ENCODE measurements at regions not wholly inside any gene's neighbourhood (a gene's known extent, or its start where the extent isn't known, plus 50 kb on each side); places are given as distances from the start of the nearest gene placed in this dataset.
A peak's percentile ranks its signal among the peaks of the same experiment; 100 is the strongest.

GRCh38 chr3:170792471-170792870, 77.5 kb downstream of the RPL22L1 start:
- Histone ChIP-seq H3K4me1 (ENCODE audit: low read depth) (no peaks in the 10 kb centered on the region), H3K27ac (no peak overlapping the region), H3K27me3 (no peaks in the 10 kb centered on the region), H3K36me3 (no peaks in the 10 kb centered on the region), H3K4me3 (no peak overlapping the region), H3K9me3 (ENCODE audit: low read depth) (no peaks in the 10 kb centered on the region)
- DNase-seq (ENCODE audit: low read depth in 1 of 2, low spot score in 1 of 2): no peak
- no peak for TF ChIP-seq CTCF (IDR thresholded peaks at IDR 0.05; ENCODE audit: low read depth, low read length)

- Histone ChIP-seq H3K9me3 (ENCODE audit: low read depth) (no peaks in the 10 kb centered on the region), H3K4me1 (ENCODE audit: low read depth) (no peaks in the 10 kb centered on the region), H3K36me3 (no peaks in the 10 kb centered on the region), H3K4me3 (no peak overlapping the region), H3K27ac (no peak overlapping the region), H3K27me3 (no peaks in the 10 kb centered on the region)
- no peak for DNase-seq (ENCODE audit: low read depth in 1 of 2, low spot score in 1 of 2)
- TF ChIP-seq CTCF (IDR thresholded peaks at IDR 0.05; ENCODE audit: low read depth, low read length): no peak
These were observed 79.3 kb downstream of the RPL22L1 start for GRCh38 chr3:170790647-170791046.

- H3K36me3 ChIP-seq: no peaks in the 10 kb centered on the region
These were observed 82.5 kb downstream of the RPL22L1 start for GRCh38 chr3:170787464-170787863.

GRCh38 chr3:170785454-170785853, 84.5 kb downstream of the RPL22L1 start:
- Histone ChIP-seq H3K27ac (no peak overlapping the region), H3K36me3 (no peaks in the 10 kb centered on the region), H3K4me3 (no peak overlapping the region), H3K4me1 (ENCODE audit: low read depth) (no peaks in the 10 kb centered on the region), H3K27me3 (no peaks in the 10 kb centered on the region), H3K9me3 (ENCODE audit: low read depth) (no peaks in the 10 kb centered on the region)
- DNase-seq (ENCODE audit: low read depth in 1 of 2, low spot score in 1 of 2): no peak
- TF ChIP-seq CTCF (IDR thresholded peaks at IDR 0.05; ENCODE audit: low read depth, low read length): no peak

More at GRCh38 chr3:170787464-170787863, 82.5 kb downstream of the RPL22L1 start:
- H3K9me3 ChIP-seq (ENCODE audit: low read depth): no peaks in the 10 kb centered on the region
- no peaks in the 10 kb centered on the region for H3K27me3 ChIP-seq
- no peak for TF ChIP-seq CTCF (IDR thresholded peaks at IDR 0.05; ENCODE audit: low read depth, low read length)
- no peak overlapping the region for H3K4me3 ChIP-seq
- no peaks in the 10 kb centered on the region for H3K4me1 ChIP-seq (ENCODE audit: low read depth)
- H3K27ac ChIP-seq: no peak overlapping the region
- DNase-seq (ENCODE audit: low read depth in 1 of 2, low spot score in 1 of 2): no peak

GRCh38 chr3:170784406-170784805, 85.6 kb downstream of the RPL22L1 start:
- H3K4me3 ChIP-seq: no peak overlapping the region
- no peak for DNase-seq (ENCODE audit: low read depth in 1 of 2, low spot score in 1 of 2)
- no peaks in the 10 kb centered on the region for H3K27me3 ChIP-seq
- TF ChIP-seq CTCF (IDR thresholded peaks at IDR 0.05; ENCODE audit: low read depth, low read length): no peak
- H3K9me3 ChIP-seq (ENCODE audit: low read depth): no peaks in the 10 kb centered on the region
- no peak overlapping the region for H3K27ac ChIP-seq
- no peaks in the 10 kb centered on the region for H3K4me1 ChIP-seq (ENCODE audit: low read depth)
- no peaks in the 10 kb centered on the region for H3K36me3 ChIP-seq

- TF ChIP-seq CTCF (IDR thresholded peaks at IDR 0.05; ENCODE audit: low read depth, low read length): no peak
- Histone ChIP-seq H3K27me3 (no peaks in the 10 kb centered on the region), H3K9me3 (ENCODE audit: low read depth) (no peaks in the 10 kb centered on the region), H3K4me3 (no peak overlapping the region), H3K36me3 (no peaks in the 10 kb centered on the region), H3K4me1 (ENCODE audit: low read depth) (no peaks in the 10 kb centered on the region), H3K27ac (no peak overlapping the region)
- DNase-seq (ENCODE audit: low read depth in 1 of 2, low spot score in 1 of 2): peak in 1 of 2 donors; percentile 24
These were observed 89.0 kb downstream of the RPL22L1 start for GRCh38 chr3:170780955-170781354.

Measured in cardiac muscle cell (in vitro differentiated cells and primary cell).